NCI-H128 (cell line): ENCODE measurements at regions not wholly inside any gene's neighbourhood (a gene's known extent, or its start where the extent isn't known, plus 50 kb on each side); places are given as distances from the start of the nearest gene placed in this dataset.
"Not testable (repeated sequence)": the region's sequence is repeated elsewhere in the genome, so short reads cannot be mapped to it uniquely, and the experiment has no call there.

ENCODE experiments used
- DNase-seq: peaks from one replicate; lab custom pipeline; 2025; ENCODE audit not compliant: unreplicated experiment; lab: John Stamatoyannopoulos, UW

- DNase-seq: no peak
These were observed 181.7 kb downstream of the C9orf50 start for GRCh38 chr9:129439242-129439641.

GRCh38 chr9:129437626-129438323, 183.1 kb downstream of the C9orf50 start:
- DNase-seq: no peak

- DNase-seq: no peak
These were observed 183.9 kb downstream of the C9orf50 start for GRCh38 chr9:129436751-129437625.

GRCh38 chr9:129435988-129436717, 184.7 kb downstream of the C9orf50 start:
- DNase-seq: no peak

GRCh38 chr9:129435291-129435690, 185.6 kb downstream of the C9orf50 start:
- no peak for DNase-seq

GRCh38 chr9:129434187-129434586, 186.7 kb downstream of the C9orf50 start:
- no peak for DNase-seq

GRCh38 chr9:129432297-129433154, 188.4 kb downstream of the C9orf50 start:
- DNase-seq: no peak

- no peak for DNase-seq
These were observed 189.8 kb downstream of the C9orf50 start for GRCh38 chr9:129430940-129431643.

GRCh38 chr9:129428864-129429577, 191.9 kb downstream of the C9orf50 start:
- DNase-seq: no peak

- DNase-seq: no peak
These were observed 193.8 kb downstream of the C9orf50 start for GRCh38 chr9:129427149-129427548.

GRCh38 chr9:129423755-129424154, 197.1 kb downstream of the C9orf50 start:
- not testable (repeated sequence) for DNase-seq

GRCh38 chr9:129423216-129423615, 197.7 kb downstream of the C9orf50 start:
- DNase-seq: no peak

- no peak for DNase-seq
These were observed 198.1 kb downstream of the C9orf50 start for GRCh38 chr9:129422843-129423192.

- DNase-seq: no peak
These were observed 198.7 kb downstream of the C9orf50 start for GRCh38 chr9:129422032-129422842.

GRCh38 chr9:129421371-129421770, 199.5 kb downstream of the C9orf50 start:
- DNase-seq: no peak

- no peak for DNase-seq
These were observed 200.2 kb downstream of the C9orf50 start for GRCh38 chr9:129420721-129421120.

GRCh38 chr9:129419382-129419899, 201.5 kb downstream of the C9orf50 start:
- DNase-seq: no peak

- no peak for DNase-seq
These were observed 202.4 kb downstream of the C9orf50 start for GRCh38 chr9:129418451-129418850.
